Trophoblast cell (in vitro differentiated cells and primary cell): ENCODE measurements at regions not wholly inside any gene's neighbourhood (a gene's known extent, or its start where the extent isn't known, plus 50 kb on each side); places are given as distances from the start of the nearest gene placed in this dataset.

Experiments
- DNase-seq, 2 donors: peaks; one replicate each; pipeline ENCODE4 v3.0.0-alpha.2; 2016
- H2AFZ ChIP-seq: 2 replicates; pipeline ENCODE4 v1.6.1; 2013; ENCODE audit warnings: low read length, moderate library complexity, mild to moderate bottlenecking; ENCODE audit not compliant: insufficient read depth, poor library complexity
- H2AK5ac ChIP-seq: 2 replicates; pipeline ENCODE4 v1.6.1; 2013; ENCODE audit warnings: mild to moderate bottlenecking, low read length
- H2BK120ac ChIP-seq: 2 replicates; pipeline ENCODE4 v1.6.1; 2013; ENCODE audit warnings: low read length, mild to moderate bottlenecking, moderate library complexity; ENCODE audit not compliant: insufficient read depth, poor library complexity
- H2BK12ac ChIP-seq: 2 replicates; pipeline ENCODE4 v1.6.1; 2013; ENCODE audit warnings: mild to moderate bottlenecking, low read length, moderate library complexity
- H2BK5ac ChIP-seq: 2 replicates; pipeline ENCODE4 v1.6.1; 2013; ENCODE audit warnings: low read length, low read depth, moderate library complexity, mild to moderate bottlenecking; ENCODE audit not compliant: poor library complexity
- H3K14ac ChIP-seq: 2 replicates; pipeline ENCODE4 v1.6.1; 2013; ENCODE audit warnings: mild to moderate bottlenecking, low read length
- H3K18ac ChIP-seq: 2 replicates; pipeline ENCODE4 v1.6.1; 2013; ENCODE audit warnings: mild to moderate bottlenecking, low read length
- H3K23ac ChIP-seq: 2 replicates; pipeline ENCODE4 v1.6.1; 2013; ENCODE audit warnings: low read length
- H3K27ac ChIP-seq: 2 replicates; pipeline ENCODE4 v1.5.1; 2013; ENCODE audit warnings: low read depth, mild to moderate bottlenecking, inconsistent platforms, low read length, moderate library complexity
- H3K27me3 ChIP-seq: 2 replicates; pipeline ENCODE4 v1.6.1; 2013; ENCODE audit warnings: inconsistent platforms, mild to moderate bottlenecking, low read length, moderate library complexity; ENCODE audit not compliant: insufficient read depth
- H3K36me3 ChIP-seq, 2 experiments: 1 replicate in 1 of 2; 2 replicates in 1 of 2; pipeline ENCODE4 v1.6.1; 2013; ENCODE audit warnings: low read length in 2 of 2, mild to moderate bottlenecking in 2 of 2, moderate library complexity in 1 of 2; ENCODE audit not compliant: insufficient read depth in 2 of 2, control insufficient read depth in 1 of 2
- H3K4ac ChIP-seq: 2 replicates; pipeline ENCODE4 v1.6.1; 2013; ENCODE audit warnings: low read depth, mild to moderate bottlenecking, low read length, moderate library complexity
- H3K4me1 ChIP-seq, 2 experiments: 1 replicate in 1 of 2; 2 replicates in 1 of 2; pipeline ENCODE4 v1.6.1; 2013; ENCODE audit warnings: low read length in 2 of 2, mild to moderate bottlenecking in 2 of 2, moderate library complexity in 1 of 2; ENCODE audit not compliant: insufficient read depth in 2 of 2, control insufficient read depth in 1 of 2
- H3K4me2 ChIP-seq: 2 replicates; pipeline ENCODE4 v1.6.1; 2013; ENCODE audit warnings: inconsistent platforms, mild to moderate bottlenecking, low read length, moderate library complexity
- H3K4me3 ChIP-seq: 2 replicates; pipeline ENCODE4 v1.5.1; 2013; ENCODE audit warnings: mild to moderate bottlenecking, low read depth, low read length, inconsistent platforms
- H3K79me1 ChIP-seq: one replicate; pipeline ENCODE4 v1.6.1; 2013; ENCODE audit warnings: low read length
- H3K79me2 ChIP-seq: 2 replicates; pipeline ENCODE4 v1.6.1; 2013; ENCODE audit warnings: low read length, mild to moderate bottlenecking; ENCODE audit not compliant: control insufficient read depth, insufficient read depth, poor library complexity
- H3K9ac ChIP-seq: 2 replicates; pipeline ENCODE4 v1.6.1; 2013; ENCODE audit warnings: mild to moderate bottlenecking, low read length
- H3K9me3 ChIP-seq: 2 replicates; pipeline ENCODE4 v1.6.1; 2013; ENCODE audit warnings: low read depth, mild to moderate bottlenecking, control low read depth, inconsistent platforms, low read length; ENCODE audit not compliant: insufficient read depth
- H4K12ac ChIP-seq: 2 replicates; pipeline ENCODE4 v1.6.1; 2013; ENCODE audit warnings: low read depth, mild to moderate bottlenecking, low read length, moderate library complexity
- H4K8ac ChIP-seq: 2 replicates; pipeline ENCODE4 v1.6.1; 2013; ENCODE audit warnings: low read depth, mild to moderate bottlenecking, low read length, moderate library complexity
- H4K91ac ChIP-seq: one replicate; pipeline ENCODE4 v1.6.1; 2013; ENCODE audit warnings: low read depth, mild to moderate bottlenecking, low read length, moderate library complexity
- WGBS: extraction: QIAGEN DNeasy Blood & Tissue Kit; methylation state at CpG from one replicate; pipeline ENCODE4 v1.1.7; 2013; ENCODE audit warnings: missing lambda C conversion rate; ENCODE audit not compliant: insufficient read length, insufficient coverage; ENCODE audit errors: extremely low coverage; 5-methylcytosine and 5-hydroxymethylcytosine counted together

DNA sequence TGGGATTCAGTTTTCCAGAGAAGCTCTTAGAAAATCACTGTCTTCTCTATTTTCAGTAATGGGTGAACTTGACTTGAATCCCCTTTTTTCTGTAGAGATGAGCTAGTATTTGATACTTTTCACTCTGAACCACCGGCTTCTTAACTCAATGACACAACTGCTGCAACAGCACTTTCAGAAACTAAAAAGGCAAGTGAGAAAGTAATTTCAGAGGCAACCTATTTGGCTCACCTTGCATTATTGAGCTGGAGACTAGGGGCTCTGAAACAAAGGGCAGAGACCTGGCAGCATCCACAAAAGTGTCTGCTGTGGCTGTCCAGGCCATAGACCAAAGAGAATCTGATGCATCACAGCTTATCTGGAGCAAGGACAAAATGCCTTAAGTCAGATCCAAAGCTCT, 289.8 kb upstream of the IRAK1BP1 start:
- Histone ChIP-seq H4K12ac (no peak overlapping the region), H3K79me2 (no peaks in the 10 kb centered on the region), H2BK120ac (no peak overlapping the region), H2BK5ac (no peak overlapping the region), H3K4me2 (no peak overlapping the region), H3K36me3 (no peaks in the 10 kb centered on the region), H3K23ac (no peak overlapping the region), H2BK12ac (no peak overlapping the region), H3K27me3 (no peaks in the 10 kb centered on the region), H3K9me3 (no peaks in the 10 kb centered on the region), H3K4me1 (no peaks in the 10 kb centered on the region), H4K91ac (no peak overlapping the region), H2AK5ac (no peak overlapping the region), H3K79me1 (no peaks in the 10 kb centered on the region), H4K8ac (no peak overlapping the region), H3K14ac (no peak overlapping the region), H2AFZ (no peak overlapping the region), H3K4me3 (no peak overlapping the region), H3K9ac (no peak overlapping the region), H3K27ac (no peak overlapping the region), H3K18ac (no peak overlapping the region), H3K4ac (no peak overlapping the region)
- WGBS: no CpG with 5 or more reads among the region's 1 CpG
- DNase-seq: no peak

DNA sequence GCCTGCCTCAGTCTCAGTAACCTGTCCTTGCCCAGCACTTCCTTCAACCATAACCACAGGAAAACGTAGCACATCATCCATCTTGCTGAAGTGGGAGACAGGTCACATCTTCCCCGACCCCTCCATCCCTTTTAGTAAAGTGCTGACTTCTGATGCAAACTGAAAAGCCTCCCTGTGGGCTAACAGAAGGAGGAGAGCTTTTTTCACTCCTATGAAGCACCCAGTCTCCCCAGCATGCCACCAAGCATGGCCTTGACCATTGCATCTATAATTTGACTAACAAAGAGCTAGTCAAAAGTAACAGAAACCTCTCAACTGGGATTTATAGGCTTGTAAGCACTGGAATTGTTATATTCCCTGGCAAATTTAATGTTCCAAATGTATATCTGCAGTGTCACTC, 288.9 kb upstream of the IRAK1BP1 start:
- Histone ChIP-seq H2BK5ac (no peak overlapping the region), H3K4me3 (no peak overlapping the region), H3K27me3 (no peaks in the 10 kb centered on the region), H2AFZ (no peak overlapping the region), H2BK12ac (no peak overlapping the region), H3K36me3 (no peaks in the 10 kb centered on the region), H3K79me2 (no peaks in the 10 kb centered on the region), H3K79me1 (no peaks in the 10 kb centered on the region), H3K9ac (no peak overlapping the region), H3K14ac (no peak overlapping the region), H3K4ac (no peak overlapping the region), H4K8ac (no peak overlapping the region), H3K23ac (no peak overlapping the region), H4K91ac (no peak overlapping the region), H4K12ac (no peak overlapping the region), H2AK5ac (no peak overlapping the region), H3K18ac (no peak overlapping the region), H2BK120ac (no peak overlapping the region), H3K4me1 (no peaks in the 10 kb centered on the region), H3K9me3 (no peaks in the 10 kb centered on the region), H3K4me2 (no peak overlapping the region), H3K27ac (no peak overlapping the region)
- DNase-seq: no peak
- no CpG with 5 or more reads among the region's 2 CpGs for WGBS

DNA sequence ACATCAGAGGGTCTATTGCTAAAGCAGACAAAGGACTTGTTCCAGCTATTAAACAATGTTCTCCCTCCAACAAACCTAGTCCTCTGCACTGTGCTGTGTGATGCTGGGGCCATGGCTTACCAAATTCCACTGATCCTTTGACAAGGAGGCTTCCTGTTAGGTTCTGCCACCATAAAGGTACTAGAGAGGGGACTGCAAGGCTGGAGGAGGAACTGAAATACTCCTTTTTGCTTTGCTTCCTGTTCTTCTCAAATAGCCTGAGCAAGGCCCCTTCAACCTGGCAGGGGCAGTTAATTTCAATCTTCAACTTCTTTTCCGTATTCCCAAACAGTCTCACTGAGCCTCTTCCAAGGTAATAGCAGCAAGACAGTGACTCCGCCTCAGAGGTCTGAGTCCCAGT, 286.4 kb upstream of the IRAK1BP1 start:
- no peak overlapping the region for H2BK12ac ChIP-seq
- H4K8ac ChIP-seq: no peak overlapping the region
- no peak overlapping the region for H3K18ac ChIP-seq
- no peaks in the 10 kb centered on the region for H3K27me3 ChIP-seq
- no peak for DNase-seq
- H4K12ac ChIP-seq: no peak overlapping the region
- no peak overlapping the region for H3K27ac ChIP-seq
- no peaks in the 10 kb centered on the region for H3K79me1 ChIP-seq
- no peak overlapping the region for H3K14ac ChIP-seq
- H2AK5ac ChIP-seq: no peak overlapping the region
- H3K4me2 ChIP-seq: no peak overlapping the region
- no peak overlapping the region for H3K4ac ChIP-seq
- no peak overlapping the region for H3K9ac ChIP-seq
- H3K4me1 ChIP-seq: no peaks in the 10 kb centered on the region
- H3K9me3 ChIP-seq: no peaks in the 10 kb centered on the region
- no CpG with 5 or more reads among the region's 2 CpGs for WGBS
- no peaks in the 10 kb centered on the region for H3K79me2 ChIP-seq
- H2BK5ac ChIP-seq: no peak overlapping the region
- no peak overlapping the region for H2AFZ ChIP-seq
- no peaks in the 10 kb centered on the region for H3K36me3 ChIP-seq
- no peak overlapping the region for H4K91ac ChIP-seq
- no peak overlapping the region for H3K4me3 ChIP-seq
- H2BK120ac ChIP-seq: no peak overlapping the region
- peak overlapping the region; percentile 22 for H3K23ac ChIP-seq

DNA sequence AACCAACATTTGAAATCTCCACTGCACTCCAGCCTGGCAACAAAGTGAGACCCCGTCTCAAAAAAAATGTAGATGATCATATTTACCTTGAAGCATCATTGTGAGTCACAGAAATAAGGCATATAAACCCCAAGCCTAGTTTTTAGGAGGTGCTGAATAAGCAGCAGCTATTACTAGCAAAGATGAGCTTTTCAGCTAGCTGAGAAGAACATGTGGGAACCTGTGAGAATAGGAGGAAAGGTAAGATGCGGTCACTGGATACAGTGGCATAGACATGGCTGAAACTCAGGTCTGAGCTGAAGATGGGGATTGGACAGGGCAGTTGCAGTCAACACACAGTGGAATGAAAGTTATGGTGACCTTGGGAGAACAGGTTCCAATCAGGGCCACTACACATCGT, 284.3 kb upstream of the IRAK1BP1 start:
- Histone ChIP-seq H2BK5ac (no peak overlapping the region), H3K4me3 (no peak overlapping the region), H3K79me2 (no peaks in the 10 kb centered on the region)

More for the DNA sequence above, 284.3 kb upstream of the IRAK1BP1 start:
- H3K4me2 ChIP-seq: no peak overlapping the region
- no peak overlapping the region for H3K14ac ChIP-seq
- no peak overlapping the region for H2BK120ac ChIP-seq
- no peak overlapping the region for H3K9ac ChIP-seq
- DNase-seq: no peak
- H3K23ac ChIP-seq: no peak overlapping the region
- H4K8ac ChIP-seq: no peak overlapping the region
- H3K27me3 ChIP-seq: no peaks in the 10 kb centered on the region
- H3K4ac ChIP-seq: no peak overlapping the region
- no peak overlapping the region for H3K18ac ChIP-seq
- no peak overlapping the region for H3K27ac ChIP-seq
- H3K79me1 ChIP-seq: no peaks in the 10 kb centered on the region
- no peak overlapping the region for H2BK12ac ChIP-seq
- no peak overlapping the region for H4K91ac ChIP-seq
- H3K36me3 ChIP-seq: no peaks in the 10 kb centered on the region
- WGBS: no CpG with 5 or more reads among the region's 3 CpGs
- no peaks in the 10 kb centered on the region for H3K4me1 ChIP-seq
- H2AK5ac ChIP-seq: no peak overlapping the region
- no peak overlapping the region for H2AFZ ChIP-seq
- no peaks in the 10 kb centered on the region for H3K9me3 ChIP-seq
- no peak overlapping the region for H4K12ac ChIP-seq
